Fibroblast of pulmonary artery (primary cell): ENCODE measurements at regions not wholly inside any gene's neighbourhood (a gene's known extent, or its start where the extent isn't known, plus 50 kb on each side); places are given as distances from the start of the nearest gene placed in this dataset.
A peak's percentile ranks its signal among the peaks of the same experiment; 100 is the strongest.
"Not testable (repeated sequence)": the region's sequence is repeated elsewhere in the genome, so short reads cannot be mapped to it uniquely, and the experiment has no call there.

Source experiments
- DNase-seq: peaks from one replicate; pipeline ENCODE4 v3.0.0-alpha.2; 2010; ENCODE audit warnings: low read depth
- H3K4me3 ChIP-seq: replicated peaks from 2 replicates; pipeline ENCODE4 v1.5.1; 2011; ENCODE audit warnings: low read depth, mild to moderate bottlenecking, control low read depth, low read length, moderate library complexity
- TF ChIP-seq, protein P1 (sequence below): IDR thresholded peaks from 2 replicates; pipeline ENCODE4 v1.5.1; 2011; ENCODE audit warnings: mild to moderate bottlenecking, control low read depth, low read length, inconsistent platforms; ENCODE audit errors: missing control alignments

DNA sequence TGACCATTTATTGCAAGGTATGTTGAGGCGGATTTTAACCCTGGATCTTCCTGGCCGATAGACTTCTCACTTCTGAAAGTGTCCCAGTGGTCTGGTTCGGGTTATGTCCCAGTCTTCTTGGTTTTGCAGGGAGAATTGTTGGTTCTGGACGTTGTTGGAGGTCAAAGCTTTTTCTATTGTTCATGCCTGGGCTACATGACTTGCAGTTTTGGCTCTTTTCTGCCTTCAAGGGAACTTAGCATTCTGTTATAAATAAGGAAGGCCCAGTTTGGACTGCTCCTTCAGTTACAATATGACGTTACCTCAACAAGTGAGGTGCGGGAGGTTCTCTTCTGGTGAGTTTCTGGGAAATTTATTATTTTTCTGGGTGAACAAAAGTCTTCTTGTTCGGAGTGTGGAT lies 614.3 kb downstream of the DIPK2A start:
- no peak overlapping the region for H3K4me3 ChIP-seq
- DNase-seq: no peak
- TF ChIP-seq, protein P1, sequence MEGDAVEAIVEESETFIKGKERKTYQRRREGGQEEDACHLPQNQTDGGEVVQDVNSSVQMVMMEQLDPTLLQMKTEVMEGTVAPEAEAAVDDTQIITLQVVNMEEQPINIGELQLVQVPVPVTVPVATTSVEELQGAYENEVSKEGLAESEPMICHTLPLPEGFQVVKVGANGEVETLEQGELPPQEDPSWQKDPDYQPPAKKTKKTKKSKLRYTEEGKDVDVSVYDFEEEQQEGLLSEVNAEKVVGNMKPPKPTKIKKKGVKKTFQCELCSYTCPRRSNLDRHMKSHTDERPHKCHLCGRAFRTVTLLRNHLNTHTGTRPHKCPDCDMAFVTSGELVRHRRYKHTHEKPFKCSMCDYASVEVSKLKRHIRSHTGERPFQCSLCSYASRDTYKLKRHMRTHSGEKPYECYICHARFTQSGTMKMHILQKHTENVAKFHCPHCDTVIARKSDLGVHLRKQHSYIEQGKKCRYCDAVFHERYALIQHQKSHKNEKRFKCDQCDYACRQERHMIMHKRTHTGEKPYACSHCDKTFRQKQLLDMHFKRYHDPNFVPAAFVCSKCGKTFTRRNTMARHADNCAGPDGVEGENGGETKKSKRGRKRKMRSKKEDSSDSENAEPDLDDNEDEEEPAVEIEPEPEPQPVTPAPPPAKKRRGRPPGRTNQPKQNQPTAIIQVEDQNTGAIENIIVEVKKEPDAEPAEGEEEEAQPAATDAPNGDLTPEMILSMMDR: no peak

DNA sequence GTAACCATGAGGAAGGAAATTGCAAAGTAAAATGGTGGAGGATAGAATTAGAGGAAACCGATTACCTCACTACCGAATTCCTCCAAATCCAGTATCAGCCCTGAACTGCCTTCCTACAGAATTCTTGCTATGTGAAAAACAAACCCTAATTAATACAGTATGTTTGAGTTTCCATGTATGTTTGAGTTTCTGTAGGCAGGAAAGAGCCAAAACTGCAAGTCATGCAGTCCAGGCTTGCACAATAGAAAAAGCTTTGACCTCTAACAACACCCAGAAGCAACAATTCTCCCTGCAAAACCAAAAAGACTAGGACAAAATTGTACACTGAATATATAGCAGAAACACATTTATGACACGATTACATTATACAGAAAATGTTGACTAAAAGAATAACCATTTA lies 614.8 kb downstream of the DIPK2A start:
- peak; percentile 68 for DNase-seq
- TF ChIP-seq, protein P1: no peak

DNA sequence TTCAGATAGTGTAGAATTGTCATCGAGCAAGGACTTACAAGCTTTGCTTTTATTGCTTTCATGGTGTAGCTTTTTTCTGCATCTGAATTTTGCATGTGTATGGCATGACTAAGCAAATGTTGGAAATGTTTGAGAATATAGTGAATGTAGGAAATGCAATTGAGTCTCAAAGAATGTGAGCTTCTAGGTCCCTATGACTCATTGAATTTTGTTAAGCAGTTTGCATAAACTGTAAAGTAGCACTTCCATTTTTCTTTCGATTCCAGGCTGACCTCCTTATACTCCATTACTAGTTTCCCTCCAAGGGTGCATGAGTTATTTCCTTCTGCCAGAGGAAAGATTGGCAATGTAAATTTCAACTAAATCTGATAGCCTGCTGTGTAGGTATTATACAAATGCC lies 619.2 kb downstream of the DIPK2A start:
- DNase-seq: peak; percentile 88
- TF ChIP-seq, protein P1: no peak
- no peak overlapping the region for H3K4me3 ChIP-seq

More for the DNA sequence above, 614.8 kb downstream of the DIPK2A start:
- no peak overlapping the region for H3K4me3 ChIP-seq

GRCh38 chr3:144593881-144594280 lies 622.3 kb downstream of the DIPK2A start:
- TF ChIP-seq, protein P1: no peak
- no peak for DNase-seq

GRCh38 chr3:144620236-144620635 lies 648.6 kb downstream of the DIPK2A start:
- not testable (repeated sequence) for H3K4me3 ChIP-seq, DNase-seq

More at GRCh38 chr3:144593881-144594280, 622.3 kb downstream of the DIPK2A start:
- H3K4me3 ChIP-seq: no peak overlapping the region

- TF ChIP-seq, protein P1: no peak
- DNase-seq: no peak
- no peak overlapping the region for H3K4me3 ChIP-seq
Observed at GRCh38 chr3:144622845-144623244, 651.2 kb downstream of the DIPK2A start.

GRCh38 chr3:144624656-144625055 lies 653.0 kb downstream of the DIPK2A start:
- TF ChIP-seq, protein P1: no peak
- no peak for DNase-seq

More at GRCh38 chr3:144624656-144625055, 653.0 kb downstream of the DIPK2A start:
- no peak overlapping the region for H3K4me3 ChIP-seq
